HG03039 (cell line): ENCODE measurements at regions not wholly inside any gene's neighbourhood (a gene's known extent, or its start where the extent isn't known, plus 50 kb on each side); places are given as distances from the start of the nearest gene placed in this dataset.
A peak's percentile ranks its signal among the peaks of the same experiment; 100 is the strongest.

ENCODE experiments used
- ATAC-seq: cut with Tn5 transposase; IDR thresholded peaks from one replicate; pipeline ENCODE4 v1.9.1; 2021; ENCODE audit warnings: mild to moderate bottlenecking, moderate library complexity; ENCODE audit not compliant: unreplicated experiment

- no peak for ATAC-seq
These were observed 138.6 kb upstream of the SLC1A4 start for GRCh38 chr2:64850642-64851041.

- no peak for ATAC-seq
These were observed 136.4 kb upstream of the SLC1A4 start for GRCh38 chr2:64852771-64853241.

GRCh38 chr2:64853306-64853705 lies 135.9 kb upstream of the SLC1A4 start:
- ATAC-seq, result no peak

DNA sequence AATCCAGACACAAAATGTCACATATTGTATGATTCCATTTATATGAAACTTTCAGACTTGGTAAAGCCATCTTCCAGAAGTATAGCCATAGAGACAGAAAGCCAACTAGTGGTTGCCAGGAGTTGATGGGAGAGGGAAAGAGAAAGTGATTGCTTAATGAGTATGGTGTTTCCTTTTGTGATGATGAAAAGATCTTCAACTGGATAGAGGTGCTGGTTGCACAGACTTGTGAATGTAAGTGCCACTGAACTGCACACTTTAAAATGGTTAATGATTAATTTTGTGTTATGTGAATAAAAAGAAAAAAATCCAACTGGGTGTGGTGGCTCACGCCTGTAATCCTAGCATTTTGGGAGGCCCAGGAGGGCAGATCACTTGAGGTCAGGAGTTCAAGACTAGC lies 135.3 kb upstream of the SLC1A4 start:
- ATAC-seq, result no peak

DNA sequence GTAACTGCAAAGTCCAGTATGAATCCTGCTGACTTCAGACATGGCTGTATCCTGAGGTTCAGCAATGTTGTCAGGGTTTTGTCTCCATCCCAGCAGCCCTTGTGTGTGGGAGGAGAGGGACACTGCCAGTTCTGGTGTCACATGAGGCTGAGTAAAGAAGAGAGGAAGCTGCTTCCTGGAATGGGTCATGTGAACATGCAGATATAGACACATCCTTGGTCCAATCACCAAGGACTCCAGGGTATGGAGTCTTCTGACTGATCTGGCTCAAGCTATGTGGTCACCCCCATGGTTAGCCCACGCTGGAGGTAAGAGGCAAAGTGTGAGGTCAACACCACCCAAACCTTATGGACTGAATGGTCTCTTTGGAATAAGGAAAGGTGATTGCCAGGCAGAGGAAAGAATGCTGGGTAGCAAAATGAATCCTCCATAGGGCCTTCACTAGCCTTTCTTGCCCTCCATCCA lies 134.4 kb upstream of the SLC1A4 start:
- no peak for ATAC-seq

GRCh38 chr2:64857581-64858471 lies 131.4 kb upstream of the SLC1A4 start:
- ATAC-seq, result no peak

- ATAC-seq, result no peak
These were observed 130.5 kb upstream of the SLC1A4 start for GRCh38 chr2:64858541-64859311.

GRCh38 chr2:64859312-64860212 lies 129.6 kb upstream of the SLC1A4 start:
- ATAC-seq, result no peak

GRCh38 chr2:64860276-64860885 lies 128.8 kb upstream of the SLC1A4 start:
- ATAC-seq, result no peak

DNA sequence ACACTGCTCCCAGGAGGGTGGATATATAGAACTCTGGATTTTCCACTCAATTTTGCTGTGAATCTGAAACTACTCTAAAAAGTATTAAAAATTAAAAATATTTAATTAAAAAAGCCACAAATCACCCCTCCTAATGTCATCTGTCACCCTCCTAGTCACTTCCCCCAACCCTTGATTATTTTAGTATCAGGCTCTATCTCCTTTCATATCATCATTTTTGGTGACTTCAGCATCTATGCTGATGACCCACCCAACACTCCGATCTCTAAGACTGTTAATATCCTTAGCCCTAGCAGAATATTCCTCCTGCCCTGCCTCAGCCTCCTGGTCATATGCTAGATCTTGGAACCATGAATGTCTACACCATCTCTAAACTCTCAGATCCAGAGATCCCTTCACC lies 128.3 kb upstream of the SLC1A4 start:
- ATAC-seq, result no peak

DNA sequence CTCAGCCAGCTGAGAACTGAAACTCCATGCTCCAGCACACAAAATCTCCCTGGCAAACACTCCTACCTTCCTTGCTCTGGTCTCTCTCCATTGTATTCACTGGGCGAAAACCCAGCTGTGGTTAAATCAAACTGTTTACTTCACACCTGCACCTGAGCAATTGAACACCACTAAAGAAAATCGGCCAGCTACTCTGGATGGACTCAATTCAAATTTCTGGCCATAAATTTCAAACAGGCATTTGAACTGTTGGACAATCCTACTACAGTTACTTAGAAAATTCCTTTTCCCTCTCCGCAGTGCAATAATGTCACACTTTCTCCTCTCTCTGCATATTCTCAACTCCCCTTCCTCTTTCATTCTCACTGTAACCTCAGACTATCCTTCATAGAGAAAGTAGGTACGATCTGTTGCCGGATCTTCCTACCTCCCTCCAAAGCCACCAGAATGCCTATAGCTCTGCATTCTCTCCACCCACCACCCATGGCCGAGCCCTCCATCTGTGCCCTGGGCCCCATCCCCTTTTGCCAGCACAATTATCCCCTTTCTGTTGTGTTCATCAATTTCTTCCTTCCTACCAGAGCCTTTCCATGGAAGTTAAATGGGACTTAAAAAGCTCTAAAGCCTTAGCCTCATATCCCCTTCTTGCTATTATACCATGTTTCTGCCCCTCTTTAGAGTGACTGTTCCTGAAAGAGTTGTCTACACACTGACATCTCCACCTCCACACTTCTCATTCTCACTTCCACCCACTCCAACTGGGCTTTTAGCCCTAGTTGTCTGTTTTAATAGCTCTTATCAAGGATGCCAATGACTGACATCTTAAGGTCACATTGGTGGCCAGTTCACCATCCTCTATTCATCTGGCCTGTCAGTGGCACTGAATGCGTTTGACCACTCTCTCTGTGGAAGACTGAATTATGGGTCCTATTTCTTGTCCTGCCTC lies 127.5 kb upstream of the SLC1A4 start:
- ATAC-seq, result no peak

GRCh38 chr2:64862623-64863022 lies 126.6 kb upstream of the SLC1A4 start:
- ATAC-seq, result no peak

DNA sequence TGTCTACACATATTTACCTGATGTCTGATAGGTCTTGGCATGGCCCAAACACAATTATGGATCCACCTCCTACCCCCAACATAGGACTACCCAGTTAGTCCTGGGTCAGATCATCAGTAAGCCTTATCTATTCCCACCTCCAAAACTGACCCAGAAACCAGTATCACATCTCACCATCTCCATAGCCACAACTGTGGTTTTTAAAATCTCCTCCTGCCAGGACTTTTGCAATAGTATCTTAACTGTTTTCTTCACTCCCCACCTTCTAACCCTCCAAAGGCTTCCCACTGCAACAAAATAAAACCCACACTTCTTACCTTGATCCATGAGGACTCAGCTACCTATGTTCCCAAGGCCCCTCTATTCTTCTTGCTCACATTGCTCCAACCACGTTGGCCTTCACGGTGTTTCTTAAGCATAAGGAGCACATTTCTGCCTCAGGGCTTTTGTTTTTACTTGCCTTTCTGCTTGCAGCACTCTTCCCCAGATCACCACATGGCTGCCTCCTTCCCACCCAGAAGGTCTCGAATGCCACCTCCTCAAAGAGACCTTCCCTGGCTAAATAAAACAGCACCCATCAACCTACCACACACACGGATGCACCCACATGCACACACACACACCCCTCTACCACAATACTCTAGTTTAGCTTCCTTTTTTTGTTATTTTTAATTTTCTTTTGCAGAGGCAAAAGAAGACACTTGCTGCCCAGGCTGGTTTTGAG lies 125.9 kb upstream of the SLC1A4 start:
- no peak for ATAC-seq

GRCh38 chr2:64865073-64865830 lies 123.9 kb upstream of the SLC1A4 start:
- peak; percentile 36 for ATAC-seq

- no peak for ATAC-seq
These were observed 123.3 kb upstream of the SLC1A4 start for GRCh38 chr2:64865831-64866345.

DNA sequence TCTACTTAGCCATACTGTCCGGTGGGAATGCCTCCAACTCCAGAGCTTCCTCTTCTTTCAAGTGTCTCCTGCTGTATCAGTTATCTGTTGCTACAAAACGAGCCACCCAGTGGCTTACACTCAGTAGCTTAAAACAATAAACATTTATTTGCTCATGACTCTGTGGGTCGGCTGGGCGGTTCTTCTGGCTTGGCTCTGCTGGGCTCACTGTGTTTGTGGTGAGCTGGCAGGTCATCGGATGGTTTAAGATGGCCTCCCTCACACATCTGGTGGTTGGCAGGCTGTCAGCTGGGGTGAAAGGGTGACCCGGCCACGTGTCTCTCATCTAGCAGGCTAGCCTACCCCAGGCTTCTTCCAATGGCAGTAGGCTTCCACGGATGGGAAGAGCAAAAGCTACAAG lies 122.4 kb upstream of the SLC1A4 start:
- ATAC-seq, result no peak

GRCh38 chr2:64867253-64867996 lies 121.8 kb upstream of the SLC1A4 start:
- no peak for ATAC-seq
